HG03442 (cell line): ENCODE measurements at regions not wholly inside any gene's neighbourhood (a gene's known extent, or its start where the extent isn't known, plus 50 kb on each side); places are given as distances from the start of the nearest gene placed in this dataset.

Experiments used
- ATAC-seq: cut with Tn5 transposase; IDR thresholded peaks from one replicate; pipeline ENCODE4 v1.9.1; 2021; ENCODE audit warnings: mild to moderate bottlenecking, moderate library complexity; ENCODE audit not compliant: unreplicated experiment

GRCh38 chr10:83919187-83919586, 220.1 kb upstream of the GHITM start:
- no peak for ATAC-seq

DNA sequence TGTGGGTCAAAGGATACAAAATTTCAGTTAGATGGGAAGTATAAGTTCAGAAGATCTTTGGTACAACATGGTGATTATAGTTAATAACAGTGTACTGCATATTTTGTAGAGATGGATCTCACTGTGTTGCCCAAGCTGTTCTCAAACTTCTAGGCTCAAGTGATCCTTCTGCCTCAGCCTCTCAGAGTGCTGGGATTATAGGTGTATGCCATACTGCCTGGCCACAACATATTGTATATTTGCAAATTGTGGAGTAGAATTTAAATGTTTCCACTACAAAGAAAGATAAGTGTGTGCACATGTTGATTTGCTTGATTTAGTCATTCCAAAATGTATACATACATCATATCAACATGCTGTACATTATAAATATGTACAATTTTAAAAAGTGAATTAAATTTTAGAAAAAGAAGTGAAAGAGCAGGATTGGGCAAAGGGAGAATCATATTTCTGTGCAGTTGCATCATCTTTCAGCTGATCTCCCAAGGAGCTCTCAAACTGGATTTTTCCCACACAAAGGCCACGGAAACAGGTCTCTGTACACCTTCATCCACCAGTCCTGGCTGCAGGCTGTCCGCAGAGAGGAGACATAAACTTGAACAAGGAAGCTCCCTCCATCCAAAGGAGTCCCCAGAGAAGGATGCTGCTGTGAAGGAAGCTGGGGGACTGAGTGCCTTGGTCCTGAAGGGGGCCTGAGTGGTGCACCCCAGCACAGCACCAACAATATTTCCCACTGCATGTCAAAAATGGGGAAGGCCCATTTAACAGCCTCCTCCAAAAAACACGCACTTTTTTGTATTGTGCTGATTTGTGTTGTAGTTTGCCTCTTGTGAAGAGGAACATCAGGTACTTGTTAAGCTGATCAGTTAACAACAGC, 217.1 kb upstream of the GHITM start:
- no peak for ATAC-seq

- ATAC-seq: no peak
These were observed 214.2 kb upstream of the GHITM start for GRCh38 chr10:83925133-83925532.

DNA sequence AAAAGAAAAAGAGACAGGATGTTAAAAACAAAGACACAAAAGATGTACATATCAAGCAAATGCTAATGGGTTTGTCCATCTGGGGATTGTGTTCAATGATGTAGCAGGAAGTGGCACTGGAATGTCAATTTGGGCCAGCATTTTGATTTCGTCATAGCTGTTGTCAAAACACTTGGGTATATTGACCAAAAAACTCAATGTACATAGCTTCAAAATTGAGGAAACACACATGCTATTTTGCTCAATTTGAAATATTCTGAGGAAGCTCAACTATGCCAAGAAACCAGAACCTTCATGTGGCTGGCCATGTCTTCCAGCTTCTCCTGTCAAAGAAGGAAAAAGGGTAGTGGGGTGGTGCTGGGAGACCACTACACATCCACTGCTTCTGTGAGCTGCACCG, 212.7 kb upstream of the GHITM start:
- ATAC-seq: no peak

GRCh38 chr10:83927166-83927565, 212.1 kb upstream of the GHITM start:
- ATAC-seq: no peak

GRCh38 chr10:83929399-83929798, 209.9 kb upstream of the GHITM start:
- no peak for ATAC-seq

DNA sequence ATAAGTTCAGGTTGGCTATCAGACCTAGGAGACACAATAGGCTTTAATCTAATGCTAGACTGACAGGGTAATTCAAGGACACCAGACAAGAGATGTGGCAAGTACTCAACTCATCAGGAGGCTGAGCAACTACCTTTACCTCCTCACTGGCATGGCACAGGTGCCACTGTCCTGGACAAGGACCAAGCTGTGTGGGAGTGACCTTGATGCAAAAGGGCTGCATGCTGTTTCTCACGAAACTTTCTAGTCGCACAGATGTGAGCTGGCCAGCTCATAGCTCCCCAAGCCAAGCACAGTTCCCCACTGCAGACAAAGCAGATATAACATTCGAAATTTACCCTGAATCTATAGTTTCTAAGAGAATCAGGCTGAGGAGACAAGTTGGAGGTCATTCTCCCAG, 207.6 kb upstream of the GHITM start:
- no peak for ATAC-seq

DNA sequence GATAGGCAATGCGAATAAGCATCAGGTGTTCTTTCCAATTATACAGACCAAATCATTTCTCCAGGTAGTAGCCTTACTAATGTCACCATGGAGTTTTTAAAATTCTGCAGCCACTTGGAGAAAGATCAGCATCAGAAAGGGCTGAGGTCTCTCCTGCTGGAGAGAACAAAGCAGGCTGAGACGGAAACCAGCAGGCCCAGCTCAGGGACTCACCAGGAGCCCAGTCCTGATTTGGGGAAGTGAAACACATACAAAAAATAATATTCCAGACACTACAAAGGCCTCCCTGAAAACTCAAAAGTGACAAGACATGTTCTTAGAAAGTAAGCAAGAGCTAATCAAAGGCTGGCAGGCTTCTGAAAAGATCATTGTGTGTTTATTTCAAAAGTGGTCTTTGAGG, 207.1 kb upstream of the GHITM start:
- ATAC-seq: no peak

GRCh38 chr10:83934062-83934461, 205.2 kb upstream of the GHITM start:
- no peak for ATAC-seq

DNA sequence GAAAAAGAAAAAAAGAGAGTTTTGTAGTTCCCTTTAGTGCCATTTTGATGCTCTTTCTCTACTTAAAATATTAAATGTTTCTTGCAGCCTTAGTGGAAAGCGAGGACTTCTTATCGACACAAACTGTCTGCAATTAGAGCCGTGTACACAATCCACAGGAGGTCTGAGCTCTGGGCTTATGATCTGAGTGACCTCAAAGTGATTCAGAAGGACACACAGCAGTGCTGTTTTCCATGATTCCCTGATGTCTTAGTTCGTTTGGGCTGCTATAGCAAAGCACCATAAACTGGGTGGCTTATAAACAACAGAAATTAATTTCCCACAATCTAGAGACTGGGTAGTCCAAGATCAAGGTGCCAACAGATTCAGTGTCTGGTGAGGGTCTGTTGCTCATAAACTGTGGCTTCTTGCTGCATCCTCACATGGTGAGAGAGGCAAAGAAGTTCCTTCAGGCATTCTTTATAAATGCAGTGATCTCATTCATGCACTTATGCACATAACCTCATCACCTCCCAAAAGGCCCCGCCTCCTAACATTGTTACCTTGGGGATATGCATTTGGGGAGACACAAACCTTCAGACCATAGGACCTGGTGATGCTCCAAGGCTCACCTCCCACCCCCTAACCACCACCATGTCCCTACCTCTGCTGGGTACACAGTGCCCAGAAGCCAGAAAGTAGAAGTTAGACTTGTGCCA, 204.5 kb upstream of the GHITM start:
- no peak for ATAC-seq

GRCh38 chr10:83935339-83935736, 204.0 kb upstream of the GHITM start:
- no peak for ATAC-seq

- no peak for ATAC-seq
These were observed 203.4 kb upstream of the GHITM start for GRCh38 chr10:83935911-83936310.

GRCh38 chr10:83937161-83937560, 202.1 kb upstream of the GHITM start:
- ATAC-seq: no peak

DNA sequence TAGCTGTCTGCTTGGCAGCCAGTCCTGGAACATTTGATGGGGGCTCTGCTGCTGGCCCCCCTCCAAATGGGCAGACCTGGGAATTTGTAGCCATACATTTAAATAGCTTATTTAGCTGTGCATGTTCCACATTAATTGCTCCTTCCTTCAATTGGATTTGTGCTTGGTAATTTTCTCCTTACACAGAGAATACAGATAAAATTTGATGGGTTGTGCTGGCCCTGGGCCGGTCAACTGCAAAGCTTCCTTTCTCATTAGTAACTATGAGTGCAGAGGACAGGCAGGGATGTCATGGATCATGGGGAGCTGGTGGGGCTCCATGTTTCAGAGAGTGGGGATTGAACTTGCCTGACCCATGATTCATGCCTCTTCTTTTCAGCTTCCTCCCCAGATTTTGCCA, 201.5 kb upstream of the GHITM start:
- no peak for ATAC-seq

- ATAC-seq: no peak
These were observed 198.1 kb upstream of the GHITM start for GRCh38 chr10:83941189-83941588.

- no peak for ATAC-seq
These were observed 196.9 kb upstream of the GHITM start for GRCh38 chr10:83942410-83942809.

GRCh38 chr10:83943049-83943448, 196.3 kb upstream of the GHITM start:
- no peak for ATAC-seq

- no peak for ATAC-seq
These were observed 195.4 kb upstream of the GHITM start for GRCh38 chr10:83943920-83944319.

DNA sequence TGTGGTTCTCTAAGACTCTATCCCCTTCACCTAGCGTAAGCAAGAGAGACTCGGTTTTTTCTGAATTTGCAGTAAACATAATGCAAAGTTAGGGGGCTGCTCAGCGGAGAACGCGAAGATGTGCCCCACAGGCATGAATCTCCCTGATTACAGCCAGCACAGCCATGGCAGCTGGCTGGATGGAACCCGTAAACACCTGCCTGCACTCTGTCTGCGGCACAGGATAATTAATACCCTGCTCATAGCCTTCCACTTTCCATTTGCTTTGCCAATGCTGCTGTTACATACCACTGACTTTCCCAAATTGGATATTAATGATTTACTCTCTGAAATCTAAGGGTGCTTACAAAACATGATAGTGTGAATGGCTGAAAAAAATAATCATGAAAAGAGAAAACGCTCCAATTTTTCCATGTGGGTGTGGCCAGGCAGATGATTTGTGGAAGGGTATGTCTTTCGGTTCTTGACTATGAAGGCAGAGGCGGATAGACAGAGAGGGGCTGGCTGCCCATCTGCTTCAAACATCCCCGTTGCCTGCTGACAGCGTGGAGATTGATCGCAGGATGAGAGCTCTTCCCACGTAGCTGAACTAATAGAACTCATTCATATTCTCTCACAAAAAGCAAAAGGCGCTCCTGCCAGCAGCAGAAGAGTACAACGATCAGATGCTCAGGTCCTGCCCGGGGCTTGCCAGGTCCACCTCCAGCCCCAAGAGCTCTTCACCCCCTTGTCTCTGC, 193.2 kb upstream of the GHITM start:
- no peak for ATAC-seq

- no peak for ATAC-seq
These were observed 187.0 kb upstream of the GHITM start for GRCh38 chr10:83952314-83952713.

DNA sequence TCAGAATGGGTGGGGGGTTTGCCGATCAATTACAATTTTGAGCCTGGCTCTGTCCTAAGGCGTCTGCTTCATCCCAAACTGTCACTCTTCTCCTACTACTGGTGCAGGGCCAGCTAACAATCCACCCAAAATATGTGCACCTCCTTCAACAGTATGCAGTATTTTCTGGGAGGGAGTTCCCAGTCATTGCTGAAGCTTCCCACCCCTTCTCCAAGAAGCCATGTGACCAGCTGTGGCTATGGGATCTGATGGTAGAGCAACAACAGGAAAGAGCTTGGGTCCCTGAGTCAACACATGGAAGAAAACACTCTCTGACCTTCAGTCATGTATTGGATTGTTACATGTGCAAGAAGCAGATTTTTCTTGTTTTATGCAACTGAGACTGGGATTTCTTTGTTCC, 185.7 kb upstream of the GHITM start:
- ATAC-seq: no peak
